IPS-18a (cell line): ENCODE measurements at regions not wholly inside any gene's neighbourhood (a gene's known extent, or its start where the extent isn't known, plus 50 kb on each side); places are given as distances from the start of the nearest gene placed in this dataset.

Experiments
- H3K27ac ChIP-seq: one replicate; pipeline ENCODE4 v1.5.1; 2013; ENCODE audit warnings: low read length
- H3K27me3 ChIP-seq: one replicate; pipeline ENCODE4 v1.6.1; 2013; ENCODE audit warnings: mild to moderate bottlenecking, low read length; ENCODE audit not compliant: control insufficient read depth, insufficient read depth
- H3K36me3 ChIP-seq: one replicate; pipeline ENCODE4 v1.6.1; 2013; ENCODE audit warnings: low read depth, low read length; ENCODE audit not compliant: control insufficient read depth
- H3K4me1 ChIP-seq: one replicate; pipeline ENCODE4 v1.6.1; 2013; ENCODE audit warnings: low read depth, low read length; ENCODE audit not compliant: control insufficient read depth
- H3K4me3 ChIP-seq: one replicate; pipeline ENCODE4 v1.5.1; 2013; ENCODE audit warnings: low read length
- H3K9ac ChIP-seq: one replicate; pipeline ENCODE4 v1.6.1; 2013; ENCODE audit warnings: mild to moderate bottlenecking, low read length, moderate library complexity
- H3K9me3 ChIP-seq: one replicate; pipeline ENCODE4 v1.6.1; 2013; ENCODE audit warnings: low read depth, low read length; ENCODE audit not compliant: control insufficient read depth

GRCh38 chr14:84856751-84857534 lies 673.0 kb upstream of the FLRT2 start:
- Histone ChIP-seq H3K27ac (no peak overlapping the region), H3K36me3 (no peaks in the 10 kb centered on the region), H3K9ac (no peak overlapping the region), H3K9me3 (no peaks in the 10 kb centered on the region), H3K27me3 (no peaks in the 10 kb centered on the region), H3K4me1 (no peaks in the 10 kb centered on the region), H3K4me3 (no peak overlapping the region)

GRCh38 chr14:84857571-84857970 lies 672.4 kb upstream of the FLRT2 start:
- no peaks in the 10 kb centered on the region for H3K4me1 ChIP-seq
- no peaks in the 10 kb centered on the region for H3K9me3 ChIP-seq
- H3K4me3 ChIP-seq, result no peak overlapping the region
- H3K27ac ChIP-seq, result no peak overlapping the region
- H3K27me3 ChIP-seq, result no peaks in the 10 kb centered on the region
- no peaks in the 10 kb centered on the region for H3K36me3 ChIP-seq
- no peak overlapping the region for H3K9ac ChIP-seq

GRCh38 chr14:84859116-84859515 lies 670.8 kb upstream of the FLRT2 start:
- Histone ChIP-seq H3K27ac (no peak overlapping the region), H3K4me1 (no peaks in the 10 kb centered on the region), H3K4me3 (no peak overlapping the region), H3K36me3 (no peaks in the 10 kb centered on the region), H3K27me3 (no peaks in the 10 kb centered on the region), H3K9me3 (no peaks in the 10 kb centered on the region), H3K9ac (no peak overlapping the region)

- Histone ChIP-seq H3K9me3 (no peaks in the 10 kb centered on the region), H3K27me3 (no peaks in the 10 kb centered on the region), H3K36me3 (no peaks in the 10 kb centered on the region), H3K4me3 (no peak overlapping the region), H3K4me1 (no peaks in the 10 kb centered on the region), H3K9ac (no peak overlapping the region), H3K27ac (no peak overlapping the region)
Observed at GRCh38 chr14:84864548-84865271, 665.2 kb upstream of the FLRT2 start.

- no peak overlapping the region for H3K27ac ChIP-seq
- no peak overlapping the region for H3K9ac ChIP-seq
- no peaks in the 10 kb centered on the region for H3K36me3 ChIP-seq
- no peaks in the 10 kb centered on the region for H3K9me3 ChIP-seq
- H3K27me3 ChIP-seq, result no peaks in the 10 kb centered on the region
- H3K4me1 ChIP-seq, result peaks cover 6% of the 10 kb centered on the region
- H3K4me3 ChIP-seq, result no peak overlapping the region
Observed at GRCh38 chr14:84871734-84872133, 658.2 kb upstream of the FLRT2 start.

- Histone ChIP-seq H3K36me3 (no peaks in the 10 kb centered on the region), H3K9ac (no peak overlapping the region), H3K4me1 (peaks cover 10% of the 10 kb centered on the region), H3K9me3 (no peaks in the 10 kb centered on the region), H3K27ac (no peak overlapping the region), H3K4me3 (no peak overlapping the region), H3K27me3 (no peaks in the 10 kb centered on the region)
Observed at GRCh38 chr14:84874436-84874835, 655.5 kb upstream of the FLRT2 start.

GRCh38 chr14:84877061-84877460 lies 652.9 kb upstream of the FLRT2 start:
- Histone ChIP-seq H3K27me3 (no peaks in the 10 kb centered on the region), H3K27ac (no peak overlapping the region), H3K4me3 (no peak overlapping the region), H3K9me3 (no peaks in the 10 kb centered on the region), H3K4me1 (peaks cover 10% of the 10 kb centered on the region), H3K36me3 (no peaks in the 10 kb centered on the region), H3K9ac (no peak overlapping the region)

GRCh38 chr14:84882830-84883229 lies 647.1 kb upstream of the FLRT2 start:
- H3K27me3 ChIP-seq, result no peaks in the 10 kb centered on the region
- H3K9ac ChIP-seq, result no peak overlapping the region
- no peaks in the 10 kb centered on the region for H3K36me3 ChIP-seq
- no peaks in the 10 kb centered on the region for H3K9me3 ChIP-seq
- peaks cover 10% of the 10 kb centered on the region for H3K4me1 ChIP-seq
- no peak overlapping the region for H3K27ac ChIP-seq
- H3K4me3 ChIP-seq, result no peak overlapping the region

- Histone ChIP-seq H3K36me3 (no peaks in the 10 kb centered on the region), H3K9ac (no peak overlapping the region), H3K27me3 (no peaks in the 10 kb centered on the region), H3K9me3 (no peaks in the 10 kb centered on the region), H3K27ac (no peak overlapping the region), H3K4me1 (peaks cover 10% of the 10 kb centered on the region), H3K4me3 (no peak overlapping the region)
Observed at GRCh38 chr14:84885061-84885460, 644.9 kb upstream of the FLRT2 start.

- Histone ChIP-seq H3K36me3 (no peaks in the 10 kb centered on the region), H3K9me3 (no peaks in the 10 kb centered on the region), H3K27ac (no peak overlapping the region), H3K9ac (no peak overlapping the region), H3K4me1 (no peaks in the 10 kb centered on the region), H3K4me3 (no peak overlapping the region), H3K27me3 (no peaks in the 10 kb centered on the region)
Observed at GRCh38 chr14:84891404-84891803, 638.5 kb upstream of the FLRT2 start.

GRCh38 chr14:84894254-84894653 lies 635.7 kb upstream of the FLRT2 start:
- H3K9ac ChIP-seq, result no peak overlapping the region
- H3K27me3 ChIP-seq, result no peaks in the 10 kb centered on the region
- H3K27ac ChIP-seq, result no peak overlapping the region
- no peaks in the 10 kb centered on the region for H3K36me3 ChIP-seq
- H3K4me3 ChIP-seq, result no peak overlapping the region
- no peaks in the 10 kb centered on the region for H3K4me1 ChIP-seq
- no peaks in the 10 kb centered on the region for H3K9me3 ChIP-seq

GRCh38 chr14:84922370-84922769 lies 607.6 kb upstream of the FLRT2 start:
- Histone ChIP-seq H3K36me3 (no peaks in the 10 kb centered on the region), H3K9me3 (no peaks in the 10 kb centered on the region), H3K27ac (no peak overlapping the region), H3K9ac (no peak overlapping the region), H3K4me3 (no peak overlapping the region), H3K4me1 (no peaks in the 10 kb centered on the region), H3K27me3 (no peaks in the 10 kb centered on the region)
